Right lobe of liver (tissue), 6 donors: ENCODE measurements at regions not wholly inside any gene's neighbourhood (a gene's known extent, or its start where the extent isn't known, plus 50 kb on each side); places are given as distances from the start of the nearest gene placed in this dataset.
"Not testable (repeated sequence)": the region's sequence is repeated elsewhere in the genome, so short reads cannot be mapped to it uniquely, and the experiment has no call there.

ENCODE experiments used
- ATAC-seq, 4 donors: fragments of 200-7000 bp; cut with Tn5 transposase; one replicate each; pipeline ENCODE4 v1.9.1; 2020; ENCODE audit warnings: mild to moderate bottlenecking in 4 of 4, moderate library complexity in 4 of 4
- DNase-seq, 3 donors: peaks; one replicate each; pipeline ENCODE4 v3.0.0-alpha.2; 2020
- H3K27ac ChIP-seq, 3 donors: fragments of 200-600 bp; one replicate each; pipeline ENCODE4 v1.8.0; 2022
- H3K27me3 ChIP-seq, 2 donors: fragments of 200-600 bp; one replicate each; pipeline ENCODE4 v1.8.0; 2022
- H3K36me3 ChIP-seq, 4 donors: fragments of 200-600 bp; sonication (generic) in 1 of 4; one replicate each; pipeline versions ENCODE4 v1.5.1 to v1.8.0; 2017 to 2022; ENCODE audit warnings: control low read depth in 1 of 4
- H3K4me1 ChIP-seq, 4 donors: fragments of 200-600 bp; sonication (generic) in 1 of 4; one replicate each; pipeline versions ENCODE4 v1.5.1 to v1.8.0; 2017 to 2022; ENCODE audit warnings: control low read depth in 1 of 4
- H3K4me3 ChIP-seq, 3 donors: fragments of 200-600 bp; one replicate each; pipeline ENCODE4 v1.8.0; 2022
- H3K9me3 ChIP-seq, 4 donors: fragments of 200-600 bp; sonication (generic) in 1 of 4; one replicate each; pipeline versions ENCODE4 v1.5.1 to v1.8.0; 2017 to 2022; ENCODE audit warnings: control low read depth in 1 of 4
- CTCF ChIP-seq, 4 donors: fragments of 200-600 bp in 3 of 4; fragments of 450-650 bp in 1 of 4; IDR thresholded peaks; one replicate each; pipeline versions ENCODE4 v1.5.1 to v1.8.0; 2016 to 2022; ENCODE audit warnings: antibody characterized with exemption in 4 of 4, mild to moderate bottlenecking in 2 of 4
- POLR2A ChIP-seq: fragments of 450-650 bp; IDR thresholded peaks from one replicate; pipeline ENCODE4 v1.6.1; 2017; ENCODE audit warnings: antibody characterized with exemption, mild to moderate bottlenecking
- WGBS: methylation state at CpG from one replicate; pipeline ENCODE4 v1.1.6; 2018; ENCODE audit warnings: low coverage, low lambda C conversion rate; ENCODE audit not compliant: insufficient coverage; ENCODE audit errors: missing lambda C conversion rate; 5-methylcytosine and 5-hydroxymethylcytosine counted together
- intact Hi-C, 2 donors: fragments of 100-400 bp; cut with DNase I; formaldehyde crosslinking; loops; one replicate each; pipeline versions ENCODE4 v1.11.2 to v1.14.1; 2022
- donor health status: DM: no; HTN: yes; CAD: no.
- donor health status: DM: no; HTN: no; CAD: no.
- donor health status: DM: no; HTN: no; CAD: no.
- donor health status: DM: no; HTN: yes; CAD: no.
- donor health status: DM: no; HTN: yes; CAD: no.

DNA sequence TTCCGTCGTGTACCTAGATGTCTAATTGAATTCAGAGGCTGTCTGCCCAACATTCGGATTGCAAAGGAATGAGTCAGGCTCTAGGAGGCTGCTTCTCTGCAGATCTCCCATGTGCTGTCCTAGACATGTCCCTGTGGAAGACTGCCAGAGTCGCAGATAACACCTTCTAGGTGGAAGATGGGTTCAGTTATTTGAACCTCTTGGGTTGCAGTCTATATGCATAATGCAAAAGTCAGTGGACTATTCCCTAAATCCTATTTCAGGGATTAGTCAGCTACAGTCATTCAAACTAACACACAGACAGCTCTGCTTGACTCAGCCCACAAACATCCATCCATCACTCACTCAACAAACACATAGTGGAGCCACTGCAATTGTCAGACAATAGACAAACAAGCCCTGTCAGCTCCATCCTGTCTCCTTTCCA is 300.0 kb upstream of the CTNNB1 start:
- TF ChIP-seq POLR2A = no peak
- no peak for TF ChIP-seq CTCF (IDR thresholded peaks at IDR 0.05)
- no peaks in the 10 kb centered on the region for H3K4me1 ChIP-seq
- no peaks in the 10 kb centered on the region for H3K27me3 ChIP-seq
- H3K4me3 ChIP-seq = no peak overlapping the region
- H3K36me3 ChIP-seq = no peaks in the 10 kb centered on the region
- H3K27ac ChIP-seq = no peak overlapping the region
- H3K9me3 ChIP-seq = no peaks in the 10 kb centered on the region
- intact Hi-C loops = no loop called here
- ATAC-seq (no peak), DNase-seq (no peak)
- WGBS = 78% methylated on average over 4 of the region's 4 CpGs

DNA sequence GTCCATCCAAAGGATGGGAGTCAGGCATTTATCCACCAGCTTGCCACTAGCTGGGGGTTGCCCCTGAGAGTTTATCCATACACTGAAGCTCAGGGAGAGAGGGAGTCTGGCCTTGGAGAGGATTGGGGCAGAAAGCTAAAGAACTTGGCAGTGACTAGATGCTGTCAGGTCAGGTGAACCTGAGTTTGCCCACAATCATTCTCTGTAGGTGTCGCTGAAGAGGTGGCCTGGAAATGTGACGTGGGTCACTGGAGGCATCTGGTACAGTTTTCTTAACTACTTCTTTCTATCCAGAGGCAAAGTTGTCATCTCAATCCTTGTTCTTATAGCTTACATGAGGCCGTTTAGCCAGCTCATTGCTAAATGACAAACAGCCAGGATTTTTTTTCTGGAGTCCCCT is 298.0 kb upstream of the CTNNB1 start:
- no peak overlapping the region for H3K27ac ChIP-seq
- DNase-seq (no peak), ATAC-seq (peak in 1 of 4 donors; percentile 32)
- no peaks in the 10 kb centered on the region for H3K36me3 ChIP-seq
- intact Hi-C loops = no loop called here
- H3K4me1 ChIP-seq = no peaks in the 10 kb centered on the region
- TF ChIP-seq CTCF (IDR thresholded peaks at IDR 0.05) = no peak
- TF ChIP-seq POLR2A = no peak
- H3K27me3 ChIP-seq = no peaks in the 10 kb centered on the region
- H3K4me3 ChIP-seq = no peak overlapping the region
- no peaks in the 10 kb centered on the region for H3K9me3 ChIP-seq
- WGBS = 45% methylated on average over 3 of the region's 3 CpGs

DNA sequence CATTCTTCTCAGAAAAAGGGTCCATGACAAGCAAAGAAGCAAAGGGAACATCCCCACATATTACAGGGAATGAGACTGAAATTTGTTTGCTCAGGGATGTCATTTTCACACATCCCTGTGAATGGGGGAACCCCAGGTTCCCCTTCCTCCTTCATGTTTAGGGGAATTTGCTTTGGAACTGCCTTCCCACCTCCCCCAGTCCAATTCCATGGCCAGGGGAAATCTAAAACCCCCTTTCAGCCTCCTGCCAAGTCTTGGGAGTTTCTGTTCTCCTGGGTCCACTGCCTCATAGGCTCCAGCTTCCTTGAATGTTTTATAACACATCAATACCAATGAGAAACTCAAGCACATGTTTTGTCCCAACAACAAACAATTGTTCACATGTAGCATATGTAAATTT is 297.5 kb upstream of the CTNNB1 start:
- TF ChIP-seq POLR2A = no peak
- TF ChIP-seq CTCF (IDR thresholded peaks at IDR 0.05) = no peak
- Histone ChIP-seq H3K4me3 (no peak overlapping the region), H3K27me3 (no peaks in the 10 kb centered on the region), H3K4me1 (no peaks in the 10 kb centered on the region), H3K36me3 (no peaks in the 10 kb centered on the region), H3K9me3 (no peaks in the 10 kb centered on the region), H3K27ac (no peak overlapping the region)
- intact Hi-C loops = no loop called here
- DNase-seq (no peak), ATAC-seq (no peak)

- WGBS = 89% methylated on average over 3 of the region's 26 CpGs
- H3K9me3 ChIP-seq, intact Hi-C loops, H3K27me3 ChIP-seq, H3K36me3 ChIP-seq, H3K27ac ChIP-seq, DNase-seq, ATAC-seq, H3K4me3 ChIP-seq: not testable (repeated sequence)
- peaks cover 0 to 20% (median 4%) of the 10 kb centered on the region in 4 donors for H3K4me1 ChIP-seq
Measured at GRCh38 chr3:40907907-40908465, 291.3 kb upstream of the CTNNB1 start.

GRCh38 chr3:40908612-40909011 is 290.7 kb upstream of the CTNNB1 start:
- DNase-seq = no peak
- no peak overlapping the region for H3K4me3 ChIP-seq
- no peaks in the 10 kb centered on the region for H3K9me3 ChIP-seq
- TF ChIP-seq POLR2A (no peak), CTCF (IDR thresholded peaks at IDR 0.05) (no peak)
- H3K36me3 ChIP-seq = no peaks in the 10 kb centered on the region
- H3K4me1 ChIP-seq = peaks cover 0 to 26% (median 5%) of the 10 kb centered on the region in 4 donors
- no peaks in the 10 kb centered on the region for H3K27me3 ChIP-seq
- intact Hi-C loops = no loop called here
- no peak overlapping the region for H3K27ac ChIP-seq
- WGBS = 89% methylated on average over 3 of the region's 3 CpGs
- ATAC-seq = no peak
